Spleen (tissue), 11 donors: ENCODE measurements at regions not wholly inside any gene's neighbourhood (a gene's known extent, or its start where the extent isn't known, plus 50 kb on each side); places are given as distances from the start of the nearest gene placed in this dataset.

ENCODE experiments used
- DNase-seq: peaks from one replicate; pipeline ENCODE4 v3.0.0-alpha.2; 2020
- H3K27ac ChIP-seq, 8 donors: fragments of 200-600 bp; sonication (generic) in 7 of 8; 1 replicate in 4 of 8; 2 replicates in 4 of 8; pipeline versions ENCODE4 v1.5.0 to v1.8.0; 2016 to 2021; ENCODE audit warnings: inconsistent platforms in 4 of 8, mild to moderate bottlenecking in 4 of 8, moderate library complexity in 1 of 8
- H3K27me3 ChIP-seq, 7 donors: fragments of 200-600 bp; sonication (generic) in 6 of 7; replicated peaks in 1 of 7; 1 replicate in 4 of 7; 2 replicates in 3 of 7; pipeline versions ENCODE4 v1.5.0 to v1.8.0; 2016 to 2021; ENCODE audit warnings: inconsistent platforms in 3 of 7, mild to moderate bottlenecking in 1 of 7
- H3K36me3 ChIP-seq, 6 donors: fragments of 200-600 bp; sonication (generic) in 5 of 6; 1 replicate in 4 of 6; 2 replicates in 2 of 6; pipeline versions ENCODE4 v1.5.0 to v1.8.0; 2016 to 2021; ENCODE audit warnings: inconsistent platforms in 2 of 6
- H3K4me1 ChIP-seq, 6 donors: fragments of 200-600 bp; sonication (generic) in 5 of 6; 1 replicate in 3 of 6; 2 replicates in 3 of 6; pipeline versions ENCODE4 v1.5.0 to v1.8.0; 2016 to 2021; ENCODE audit warnings: inconsistent platforms in 3 of 6
- H3K4me3 ChIP-seq, 8 donors: fragments of 200-600 bp; sonication (generic) in 7 of 8; 1 replicate in 4 of 8; 2 replicates in 4 of 8; pipeline versions ENCODE4 v1.5.0 to v1.8.0; 2016 to 2021; ENCODE audit warnings: inconsistent platforms in 4 of 8, mild to moderate bottlenecking in 4 of 8, moderate library complexity in 2 of 8
- H3K9me3 ChIP-seq, 8 donors: fragments of 200-600 bp; sonication (generic) in 7 of 8; 1 replicate in 4 of 8; 2 replicates in 4 of 8; pipeline versions ENCODE4 v1.5.0 to v1.8.0; 2016 to 2021; ENCODE audit warnings: inconsistent platforms in 4 of 8
- POLR2A ChIP-seq, 3 donors: fragments of 450-650 bp; IDR thresholded peaks; one replicate each; pipeline ENCODE4 v1.5.1; 2017; ENCODE audit warnings: antibody characterized with exemption in 3 of 3, mild to moderate bottlenecking in 1 of 3
- POLR2AphosphoS5 ChIP-seq, 3 donors: sonication (generic); formaldehyde crosslinking; IDR thresholded peaks; one replicate each; pipeline ENCODE4 v1.5.1; 2017; ENCODE audit warnings: antibody characterized with exemption in 3 of 3
- whole genome bisulfite sequencing, 5 donors: extraction: QIAGEN DNeasy Blood & Tissue Kit in 3 of 5; methylation state at CpG; one replicate each; pipeline versions ENCODE4 v1.1.5 to v1.1.7; 2013 to 2018; 5-methylcytosine and 5-hydroxymethylcytosine counted together
- intact Hi-C: fragments of 100-400 bp; cut with DNase I; formaldehyde crosslinking; loops from one replicate; pipeline ENCODE4 v1.15.0; 2023; ENCODE audit warnings: low total_unique reads
- TF ChIP-seq, protein P1 (sequence below), 11 experiments: fragments of 200-600 bp in 7 of 11; fragments of 450-650 bp in 4 of 11; sonication (generic) in 4 of 11; IDR thresholded peaks in 8 of 11; conservative IDR thresholded peaks in 3 of 11; 1 replicate in 7 of 11; 2 replicates in 4 of 11; pipeline versions ENCODE4 v1.4.0 to v1.8.0; 2016 to 2021; ENCODE audit warnings: antibody characterized with exemption in 11 of 11, inconsistent platforms in 4 of 11, mild to moderate bottlenecking in 1 of 11
- donor health status: healthy with polysubstance abuse.
- donor health status: DM: no; HTN: no; CAD: no; lungs with moderate emphysema.
- donor health status: DM: no; HTN: no; CAD: no.
- donor health status: Bipolar disorder and iron deficiency.
- donor health status: healthy.
- donor health status: DM: no; HTN: no; CAD: no.
- donor health status: DM: yes; HTN: yes; CAD: no.

DNA sequence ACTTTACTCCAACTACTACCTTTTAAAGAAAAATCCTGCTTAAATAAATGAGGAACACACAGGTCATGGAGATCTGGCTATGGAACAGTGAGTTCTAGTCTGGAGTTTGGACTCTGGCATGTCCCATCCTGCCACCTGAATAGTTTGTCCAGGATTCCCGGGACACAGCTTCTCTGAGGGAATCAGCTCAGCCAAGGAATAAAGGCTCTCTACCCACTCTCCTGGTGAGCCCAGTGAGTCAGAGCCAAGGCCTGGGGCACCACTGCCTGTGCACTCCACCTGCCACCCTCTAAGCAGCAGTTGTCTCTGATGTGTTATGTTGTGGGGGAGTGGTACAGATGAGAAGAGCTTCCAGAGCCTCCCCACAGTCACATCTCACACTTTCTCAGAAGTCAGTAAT lies 113.5 kb downstream of the HTR5A start:
- Histone ChIP-seq H3K27me3 (peaks cover 0 to 9% (median 0%) of the 10 kb centered on the region in 7 donors), H3K36me3 (no peaks in the 10 kb centered on the region), H3K9me3 (peaks cover 10 to 50% (median 32%) of the 10 kb centered on the region in 8 donors), H3K4me1 (no peaks in the 10 kb centered on the region), H3K4me3 (no peak overlapping the region), H3K27ac (no peak overlapping the region)
- intact Hi-C loops = loop anchor here (10.0 kb wide), 1 partner anchor 259 kb away; no protein-coding TSS in a partner anchor
- WGBS, 5 donors = 93 to 100% (median 100%) methylated on average over 1 of the region's 1 CpG
- TF ChIP-seq POLR2A (IDR thresholded peaks at IDR 0.05) (no peak), POLR2AphosphoS5 (IDR thresholded peaks at IDR 0.05) (no peak)
- TF ChIP-seq, protein P1, sequence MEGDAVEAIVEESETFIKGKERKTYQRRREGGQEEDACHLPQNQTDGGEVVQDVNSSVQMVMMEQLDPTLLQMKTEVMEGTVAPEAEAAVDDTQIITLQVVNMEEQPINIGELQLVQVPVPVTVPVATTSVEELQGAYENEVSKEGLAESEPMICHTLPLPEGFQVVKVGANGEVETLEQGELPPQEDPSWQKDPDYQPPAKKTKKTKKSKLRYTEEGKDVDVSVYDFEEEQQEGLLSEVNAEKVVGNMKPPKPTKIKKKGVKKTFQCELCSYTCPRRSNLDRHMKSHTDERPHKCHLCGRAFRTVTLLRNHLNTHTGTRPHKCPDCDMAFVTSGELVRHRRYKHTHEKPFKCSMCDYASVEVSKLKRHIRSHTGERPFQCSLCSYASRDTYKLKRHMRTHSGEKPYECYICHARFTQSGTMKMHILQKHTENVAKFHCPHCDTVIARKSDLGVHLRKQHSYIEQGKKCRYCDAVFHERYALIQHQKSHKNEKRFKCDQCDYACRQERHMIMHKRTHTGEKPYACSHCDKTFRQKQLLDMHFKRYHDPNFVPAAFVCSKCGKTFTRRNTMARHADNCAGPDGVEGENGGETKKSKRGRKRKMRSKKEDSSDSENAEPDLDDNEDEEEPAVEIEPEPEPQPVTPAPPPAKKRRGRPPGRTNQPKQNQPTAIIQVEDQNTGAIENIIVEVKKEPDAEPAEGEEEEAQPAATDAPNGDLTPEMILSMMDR (IDR thresholded peaks at IDR 0.05 in 8 of 11, conservative IDR thresholded peaks at IDR 0.05 in 3 of 11) = no peak
- DNase-seq = no peak

DNA sequence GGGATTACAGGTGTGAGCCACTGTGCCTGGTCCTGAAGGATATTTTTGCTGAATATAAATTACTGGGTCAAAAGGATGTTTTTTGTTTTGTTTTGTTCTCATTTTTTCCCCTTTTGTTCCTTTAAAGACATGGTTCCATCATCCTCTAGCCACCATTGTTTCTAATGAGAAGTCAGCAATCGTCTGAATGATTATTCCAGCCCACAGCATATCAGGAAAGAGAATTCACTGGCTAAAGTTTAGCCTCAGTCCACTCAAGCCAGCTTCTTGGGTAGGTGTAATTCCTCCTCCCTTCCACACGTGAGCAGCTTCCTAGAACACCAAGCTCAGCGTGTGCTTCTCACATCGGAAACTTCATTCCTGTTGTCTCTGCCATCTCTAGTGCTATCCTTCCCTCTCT lies 112.8 kb upstream of the INSIG1 start:
- no peak for DNase-seq
- intact Hi-C loops = loop anchor here (10.0 kb wide), 1 partner anchor 260 kb away; no protein-coding TSS in a partner anchor
- TF ChIP-seq, protein P1 (IDR thresholded peaks at IDR 0.05 in 8 of 11, conservative IDR thresholded peaks at IDR 0.05 in 3 of 11) = no peak
- peaks cover 0 to 15% (median 0%) of the 10 kb centered on the region in 7 donors for H3K27me3 ChIP-seq
- no peaks in the 10 kb centered on the region for H3K36me3 ChIP-seq
- no peaks in the 10 kb centered on the region for H3K4me1 ChIP-seq
- no peak overlapping the region for H3K4me3 ChIP-seq
- H3K9me3 ChIP-seq = peaks cover 10 to 50% (median 32%) of the 10 kb centered on the region in 8 donors
- no peak overlapping the region for H3K27ac ChIP-seq
- WGBS, 5 donors = 68 to 83% (median 78%) methylated on average over 4 of the region's 4 CpGs

DNA sequence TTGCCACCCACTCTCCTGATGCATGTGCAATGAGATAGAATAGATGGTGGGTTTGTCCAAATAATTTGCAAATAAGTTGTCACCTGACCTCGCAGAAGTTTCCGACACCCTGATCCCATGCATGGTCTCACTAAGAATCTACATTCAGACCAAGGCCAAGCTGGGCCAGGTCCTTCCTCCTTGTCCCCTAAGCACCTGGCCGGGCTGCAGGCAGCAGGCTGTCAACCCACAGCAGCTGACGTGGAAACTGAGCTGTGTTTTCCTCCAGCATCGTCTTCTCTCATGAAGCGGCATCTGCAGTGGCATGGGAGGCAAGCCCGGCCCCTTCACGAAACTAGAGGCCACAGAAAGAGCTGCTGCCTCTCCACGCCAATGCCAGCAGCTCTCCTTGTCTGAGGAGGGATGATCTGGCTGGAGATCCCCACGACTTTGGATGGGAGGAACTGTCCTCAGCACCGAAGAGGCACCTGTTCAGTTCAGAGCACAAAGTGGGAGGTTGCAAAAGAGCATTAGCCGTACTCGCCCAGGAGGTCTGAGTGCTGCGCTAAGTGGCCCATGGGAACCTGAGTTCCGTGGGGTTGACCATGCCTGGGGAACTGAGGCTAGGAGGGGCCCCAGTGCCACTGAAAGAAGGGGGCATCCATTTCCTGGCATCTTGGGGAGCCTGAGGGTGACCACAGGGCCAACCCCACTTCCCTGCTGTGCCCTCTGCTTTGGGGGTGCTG lies 110.5 kb upstream of the INSIG1 start:
- Histone ChIP-seq H3K4me3 (no peak overlapping the region), H3K36me3 (no peaks in the 10 kb centered on the region), H3K9me3 (peaks cover 10 to 50% (median 32%) of the 10 kb centered on the region in 8 donors), H3K27me3 (peaks cover 0 to 30% (median 0%) of the 10 kb centered on the region in 7 donors), H3K27ac (no peak overlapping the region), H3K4me1 (peaks cover 0 to 6% (median 5%) of the 10 kb centered on the region in 6 donors)
- intact Hi-C loops = loop anchor here (10.0 kb wide), 1 partner anchor 262 kb away; no protein-coding TSS in a partner anchor
- 79 to 88% (median 84%) methylated on average over 8 to 15 of the region's 15 CpGs for WGBS, 5 donors
- no peak for DNase-seq
- TF ChIP-seq, protein P1 (IDR thresholded peaks at IDR 0.05 in 8 of 11, conservative IDR thresholded peaks at IDR 0.05 in 3 of 11) = no peak
- TF ChIP-seq POLR2AphosphoS5 (IDR thresholded peaks at IDR 0.05) (no peak), POLR2A (IDR thresholded peaks at IDR 0.05) (no peak)

DNA sequence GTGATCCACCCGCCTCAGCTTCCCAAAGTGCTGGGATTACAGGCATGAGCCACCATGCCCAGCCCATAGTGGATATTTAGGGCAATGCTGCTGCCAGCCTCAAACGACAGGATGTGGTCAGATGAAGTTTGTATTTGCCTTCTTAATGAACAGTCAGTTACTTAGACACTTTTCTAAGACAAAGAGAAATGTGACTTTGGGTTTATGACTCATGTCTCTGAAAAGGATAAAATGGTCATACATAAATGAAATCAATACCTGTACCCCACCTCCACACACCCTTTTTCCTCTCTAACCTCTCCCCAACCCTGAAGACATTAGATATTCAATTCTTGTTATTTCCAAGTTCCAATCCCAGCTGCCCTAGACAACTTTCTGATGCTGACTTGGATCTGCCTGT lies 109.3 kb upstream of the INSIG1 start:
- intact Hi-C loops = loop anchor here (10.0 kb wide), 1 partner anchor 264 kb away; no protein-coding TSS in a partner anchor
- H3K4me3 ChIP-seq = no peak overlapping the region
- TF ChIP-seq POLR2A (IDR thresholded peaks at IDR 0.05) (no peak), POLR2AphosphoS5 (IDR thresholded peaks at IDR 0.05) (no peak)
- TF ChIP-seq, protein P1 (IDR thresholded peaks at IDR 0.05 in 8 of 11, conservative IDR thresholded peaks at IDR 0.05 in 3 of 11) = no peak
- H3K27me3 ChIP-seq = peaks cover 0 to 35% (median 0%) of the 10 kb centered on the region in 7 donors
- peaks cover 10 to 42% (median 32%) of the 10 kb centered on the region in 8 donors for H3K9me3 ChIP-seq
- H3K4me1 ChIP-seq = peaks cover 0 to 6% (median 5%) of the 10 kb centered on the region in 6 donors
- no peak overlapping the region for H3K27ac ChIP-seq
- no peak for DNase-seq
- WGBS, 5 donors = 19 to 57% (median 50%) methylated on average over 2 of the region's 2 CpGs
- no peaks in the 10 kb centered on the region for H3K36me3 ChIP-seq
